Stomach (tissue), 4 donors: ENCODE measurements at regions not wholly inside any gene's neighbourhood (a gene's known extent, or its start where the extent isn't known, plus 50 kb on each side); places are given as distances from the start of the nearest gene placed in this dataset.

Experiments
- CTCF ChIP-seq, 7 experiments: fragments of 450-650 bp in 4 of 7; fragments of 200-600 bp in 3 of 7; sonication (generic) in 3 of 7; IDR thresholded peaks; one replicate each; pipeline ENCODE4 v1.5.1; 2016 to 2019; ENCODE audit warnings: antibody characterized with exemption in 7 of 7, control low read depth in 2 of 7, mild to moderate bottlenecking in 1 of 7
- EP300 ChIP-seq: sonication (generic); formaldehyde crosslinking; IDR thresholded peaks from one replicate; pipeline ENCODE4 v1.6.1; 2017; ENCODE audit warnings: antibody characterized with exemption
- POLR2A ChIP-seq, 4 donors: fragments of 450-650 bp; IDR thresholded peaks; one replicate each; pipeline ENCODE4 v1.6.1; 2016; ENCODE audit warnings: antibody characterized with exemption in 4 of 4, control low read depth in 2 of 4, mild to moderate bottlenecking in 1 of 4, moderate library complexity in 1 of 4

DNA sequence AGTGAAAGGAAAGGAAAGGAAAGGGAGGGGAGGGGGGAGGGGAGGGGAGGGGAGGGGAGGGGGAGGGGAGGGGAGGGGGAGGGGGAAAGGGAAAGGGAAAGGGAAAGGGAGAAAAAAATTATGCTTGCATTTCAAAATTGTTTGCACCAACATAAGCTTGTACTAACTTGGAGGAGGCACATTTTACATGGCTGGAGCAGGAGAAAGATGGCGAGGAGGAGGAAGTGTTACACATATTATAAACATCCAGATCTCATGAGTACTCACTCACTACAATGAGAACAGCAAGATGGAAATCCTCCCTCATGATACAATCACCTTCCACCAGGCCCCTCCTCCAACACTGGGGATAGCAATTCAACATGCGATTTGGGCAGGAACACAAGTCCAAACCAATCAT is 660.2 kb upstream of the CDH2 start:
- no peak for TF ChIP-seq CTCF (IDR thresholded peaks at IDR 0.05)
- TF ChIP-seq POLR2A (IDR thresholded peaks at IDR 0.05) = no peak
- no peak for TF ChIP-seq EP300
